Spleen (tissue), 11 donors: ENCODE measurements at regions not wholly inside any gene's neighbourhood (a gene's known extent, or its start where the extent isn't known, plus 50 kb on each side); places are given as distances from the start of the nearest gene placed in this dataset.

Source experiments
- DNase-seq: peaks from one replicate; pipeline ENCODE4 v3.0.0-alpha.2; 2020
- H3K27ac ChIP-seq, 8 donors: fragments of 200-600 bp; sonication (generic) in 7 of 8; 1 replicate in 4 of 8; 2 replicates in 4 of 8; pipeline versions ENCODE4 v1.5.0 to v1.8.0; 2016 to 2021; ENCODE audit warnings: inconsistent platforms in 4 of 8, mild to moderate bottlenecking in 4 of 8, moderate library complexity in 1 of 8
- H3K27me3 ChIP-seq, 7 donors: fragments of 200-600 bp; sonication (generic) in 6 of 7; replicated peaks in 1 of 7; 1 replicate in 4 of 7; 2 replicates in 3 of 7; pipeline versions ENCODE4 v1.5.0 to v1.8.0; 2016 to 2021; ENCODE audit warnings: inconsistent platforms in 3 of 7, mild to moderate bottlenecking in 1 of 7
- H3K36me3 ChIP-seq, 6 donors: fragments of 200-600 bp; sonication (generic) in 5 of 6; 1 replicate in 4 of 6; 2 replicates in 2 of 6; pipeline versions ENCODE4 v1.5.0 to v1.8.0; 2016 to 2021; ENCODE audit warnings: inconsistent platforms in 2 of 6
- H3K4me1 ChIP-seq, 6 donors: fragments of 200-600 bp; sonication (generic) in 5 of 6; 1 replicate in 3 of 6; 2 replicates in 3 of 6; pipeline versions ENCODE4 v1.5.0 to v1.8.0; 2016 to 2021; ENCODE audit warnings: inconsistent platforms in 3 of 6
- H3K4me3 ChIP-seq, 8 donors: fragments of 200-600 bp; sonication (generic) in 7 of 8; 1 replicate in 4 of 8; 2 replicates in 4 of 8; pipeline versions ENCODE4 v1.5.0 to v1.8.0; 2016 to 2021; ENCODE audit warnings: inconsistent platforms in 4 of 8, mild to moderate bottlenecking in 4 of 8, moderate library complexity in 2 of 8
- H3K9me3 ChIP-seq, 8 donors: fragments of 200-600 bp; sonication (generic) in 7 of 8; 1 replicate in 4 of 8; 2 replicates in 4 of 8; pipeline versions ENCODE4 v1.5.0 to v1.8.0; 2016 to 2021; ENCODE audit warnings: inconsistent platforms in 4 of 8
- CTCF ChIP-seq, 11 experiments: fragments of 200-600 bp in 7 of 11; fragments of 450-650 bp in 4 of 11; sonication (generic) in 4 of 11; IDR thresholded peaks in 8 of 11; conservative IDR thresholded peaks in 3 of 11; 1 replicate in 7 of 11; 2 replicates in 4 of 11; pipeline versions ENCODE4 v1.4.0 to v1.8.0; 2016 to 2021; ENCODE audit warnings: antibody characterized with exemption in 11 of 11, inconsistent platforms in 4 of 11, mild to moderate bottlenecking in 1 of 11
- POLR2A ChIP-seq, 3 donors: fragments of 450-650 bp; IDR thresholded peaks; one replicate each; pipeline ENCODE4 v1.5.1; 2017; ENCODE audit warnings: antibody characterized with exemption in 3 of 3, mild to moderate bottlenecking in 1 of 3
- POLR2AphosphoS5 ChIP-seq, 3 donors: sonication (generic); formaldehyde crosslinking; IDR thresholded peaks; one replicate each; pipeline ENCODE4 v1.5.1; 2017; ENCODE audit warnings: antibody characterized with exemption in 3 of 3
- WGBS, 5 donors: extraction: QIAGEN DNeasy Blood & Tissue Kit in 3 of 5; methylation state at CpG; one replicate each; pipeline versions ENCODE4 v1.1.5 to v1.1.7; 2013 to 2018; 5-methylcytosine and 5-hydroxymethylcytosine counted together
- intact Hi-C: fragments of 100-400 bp; cut with DNase I; formaldehyde crosslinking; loops from one replicate; pipeline ENCODE4 v1.15.0; 2023; ENCODE audit warnings: low total_unique reads
- donor health status: healthy with polysubstance abuse.
- donor health status: DM: no; HTN: no; CAD: no; lungs with moderate emphysema.
- donor health status: DM: no; HTN: no; CAD: no.
- donor health status: Bipolar disorder and iron deficiency.
- donor health status: healthy.
- donor health status: DM: no; HTN: no; CAD: no.
- donor health status: DM: yes; HTN: yes; CAD: no.

GRCh38 chrX:14228611-14229010, 198.9 kb upstream of the GEMIN8 start:
- no peak for DNase-seq
- peaks cover 0 to 20% (median 2%) of the 10 kb centered on the region in 8 donors for H3K9me3 ChIP-seq
- no peak overlapping the region for H3K4me3 ChIP-seq
- WGBS, 5 donors = 80 to 97% (median 85%) methylated on average over 2 of the region's 2 CpGs
- H3K36me3 ChIP-seq = no peaks in the 10 kb centered on the region
- H3K4me1 ChIP-seq = no peaks in the 10 kb centered on the region
- H3K27me3 ChIP-seq = peaks cover 0 to 5% (median 0%) of the 10 kb centered on the region in 7 donors
- no peak for TF ChIP-seq POLR2AphosphoS5 (IDR thresholded peaks at IDR 0.05)
- TF ChIP-seq CTCF (IDR thresholded peaks at IDR 0.05 in 8 of 11, conservative IDR thresholded peaks at IDR 0.05 in 3 of 11) = no peak
- no peak for TF ChIP-seq POLR2A (IDR thresholded peaks at IDR 0.05)
- H3K27ac ChIP-seq = no peak overlapping the region
- intact Hi-C loops = no loop called here

- WGBS, 5 donors = 68 to 80% (median 75%) methylated on average over 4 of the region's 4 CpGs
- intact Hi-C loops = no loop called here
- DNase-seq = no peak
- Histone ChIP-seq H3K9me3 (no peaks in the 10 kb centered on the region), H3K4me1 (no peaks in the 10 kb centered on the region), H3K36me3 (no peaks in the 10 kb centered on the region), H3K27me3 (peaks cover 0 to 5% (median 0%) of the 10 kb centered on the region in 7 donors), H3K27ac (no peak overlapping the region), H3K4me3 (no peak overlapping the region)
- no peak for TF ChIP-seq POLR2A (IDR thresholded peaks at IDR 0.05)
- no peak for TF ChIP-seq CTCF (IDR thresholded peaks at IDR 0.05 in 8 of 11, conservative IDR thresholded peaks at IDR 0.05 in 3 of 11)
- TF ChIP-seq POLR2AphosphoS5 (IDR thresholded peaks at IDR 0.05) = no peak
Observed at GRCh38 chrX:14220386-14220944, 190.8 kb upstream of the GEMIN8 start.

- H3K9me3 ChIP-seq = peaks cover 0 to 9% (median 0%) of the 10 kb centered on the region in 8 donors
- H3K27ac ChIP-seq = no peak overlapping the region
- no peak overlapping the region for H3K4me3 ChIP-seq
- no peak for DNase-seq
- H3K27me3 ChIP-seq = no peaks in the 10 kb centered on the region
- WGBS, 5 donors = 26 to 60% (median 54%) methylated on average over 3 of the region's 3 CpGs
- TF ChIP-seq POLR2A (IDR thresholded peaks at IDR 0.05) (no peak), POLR2AphosphoS5 (IDR thresholded peaks at IDR 0.05) (no peak), CTCF (IDR thresholded peaks at IDR 0.05 in 8 of 11, conservative IDR thresholded peaks at IDR 0.05 in 3 of 11) (no peak)
- no peaks in the 10 kb centered on the region for H3K36me3 ChIP-seq
- intact Hi-C loops = no loop called here
- no peaks in the 10 kb centered on the region for H3K4me1 ChIP-seq
Observed at GRCh38 chrX:14209034-14209433, 179.3 kb upstream of the GEMIN8 start.

- no peak for DNase-seq
- H3K4me1 ChIP-seq = no peaks in the 10 kb centered on the region
- no peaks in the 10 kb centered on the region for H3K36me3 ChIP-seq
- no peak for TF ChIP-seq CTCF (IDR thresholded peaks at IDR 0.05 in 8 of 11, conservative IDR thresholded peaks at IDR 0.05 in 3 of 11)
- TF ChIP-seq POLR2A (IDR thresholded peaks at IDR 0.05) = no peak
- TF ChIP-seq POLR2AphosphoS5 (IDR thresholded peaks at IDR 0.05) = no peak
- no peak overlapping the region for H3K4me3 ChIP-seq
- intact Hi-C loops = no loop called here
- H3K27me3 ChIP-seq = no peaks in the 10 kb centered on the region
- no peak overlapping the region for H3K27ac ChIP-seq
- WGBS, 5 donors = 78 to 89% (median 86%) methylated on average over 1 of the region's 1 CpG
- peaks cover 0 to 25% (median 0%) of the 10 kb centered on the region in 8 donors for H3K9me3 ChIP-seq
Observed at GRCh38 chrX:14194711-14195110, 165.0 kb upstream of the GEMIN8 start.
